ENCODE measurements at regions not wholly inside any gene's neighbourhood (a gene's known extent, or its start where the extent isn't known, plus 50 kb on each side); places are given as distances from the start of the nearest gene placed in this dataset.

GRCh38 chr15:52862677-52863076, 72.5 kb upstream of the ONECUT1 start:
- WGBS (ENCODE audit: insufficient coverage): 84% methylated on average over 5 of the region's 7 CpGs

GRCh38 chr15:52858782-52859176, 68.6 kb upstream of the ONECUT1 start:
- TF ChIP-seq CTCF (IDR thresholded peaks at IDR 0.05): no peak
- Histone ChIP-seq H3K9me3 (replicated peaks in 1 of 2; ENCODE audit: control insufficient read depth in 1 of 2, insufficient read depth in 1 of 2, low read length in 2 of 2) (no peaks in the 10 kb centered on the region), H3K4me3 (replicated peaks in 1 of 3; ENCODE audit: low read depth in 2 of 3, low read length in 3 of 3) (no peak overlapping the region), H3K79me2 (ENCODE audit: insufficient read depth, low read length) (no peaks in the 10 kb centered on the region), H3K27me3 (ENCODE audit: control insufficient read depth in 2 of 2, insufficient read depth in 2 of 2, low read length in 2 of 2) (no peaks in the 10 kb centered on the region), H2AFZ (ENCODE audit: insufficient read depth, low read depth, low read length, poor library complexity, severe bottlenecking) (no peak overlapping the region), H3K36me3 (replicated peaks in 1 of 2; ENCODE audit: control insufficient read depth in 1 of 2, insufficient read depth in 2 of 2, low read length in 2 of 2) (no peaks in the 10 kb centered on the region), H3K4me1 (ENCODE audit: control insufficient read depth in 1 of 2, insufficient read depth in 2 of 2, low read length in 2 of 2) (no peaks in the 10 kb centered on the region), H3K27ac (ENCODE audit: low read depth in 1 of 2, low read length in 2 of 2) (no peak overlapping the region), H3K9ac (ENCODE audit: insufficient read depth, low read length, poor library complexity, severe bottlenecking) (no peak overlapping the region), H3K4me2 (replicated peaks; ENCODE audit: extremely low read depth, low read length, poor library complexity, severe bottlenecking) (no peak overlapping the region), H4K20me1 (ENCODE audit: insufficient read depth, low read length) (no peaks in the 10 kb centered on the region)
- Mint-ChIP-seq H3K27me3 (ENCODE audit: low read depth in 3 of 3) (peaks cover 0 to 5% (median 4%) of the 10 kb centered on the region in 3 donors), H3K4me3 (no peak overlapping the region), H3K27ac (no peak overlapping the region), H3K9me3 (peaks cover 0 to 6% (median 2%) of the 10 kb centered on the region in 7 donors), H3K4me1 (no peaks in the 10 kb centered on the region), H3K36me3 (no peaks in the 10 kb centered on the region)
- no peak for DNase-seq
- WGBS (ENCODE audit: insufficient coverage): 90% methylated on average over 6 of the region's 9 CpGs
- intact Hi-C loops (cut with micrococcal nuclease): no loop called here

More at GRCh38 chr15:52862677-52863076, 72.5 kb upstream of the ONECUT1 start:
- Histone ChIP-seq H3K4me3 (replicated peaks in 1 of 3; ENCODE audit: low read depth in 2 of 3, low read length in 3 of 3) (no peak overlapping the region), H3K9ac (ENCODE audit: insufficient read depth, low read length, poor library complexity, severe bottlenecking) (no peak overlapping the region), H3K36me3 (replicated peaks in 1 of 2; ENCODE audit: control insufficient read depth in 1 of 2, insufficient read depth in 2 of 2, low read length in 2 of 2) (no peaks in the 10 kb centered on the region), H3K4me1 (ENCODE audit: control insufficient read depth in 1 of 2, insufficient read depth in 2 of 2, low read length in 2 of 2) (no peaks in the 10 kb centered on the region), H3K79me2 (ENCODE audit: insufficient read depth, low read length) (no peaks in the 10 kb centered on the region), H4K20me1 (ENCODE audit: insufficient read depth, low read length) (no peaks in the 10 kb centered on the region), H2AFZ (ENCODE audit: insufficient read depth, low read depth, low read length, poor library complexity, severe bottlenecking) (no peak overlapping the region), H3K9me3 (replicated peaks in 1 of 2; ENCODE audit: control insufficient read depth in 1 of 2, insufficient read depth in 1 of 2, low read length in 2 of 2) (peaks cover 0 to 6% of the 10 kb centered on the region in 2 donors), H3K27ac (ENCODE audit: low read depth in 1 of 2, low read length in 2 of 2) (no peak overlapping the region), H3K4me2 (replicated peaks; ENCODE audit: extremely low read depth, low read length, poor library complexity, severe bottlenecking) (no peak overlapping the region), H3K27me3 (ENCODE audit: control insufficient read depth in 2 of 2, insufficient read depth in 2 of 2, low read length in 2 of 2) (no peaks in the 10 kb centered on the region)
- H3K9me3 Mint-ChIP-seq: peaks cover 1 to 11% (median 5%) of the 10 kb centered on the region in 7 donors
- DNase-seq: no peak
- H3K36me3 Mint-ChIP-seq: no peaks in the 10 kb centered on the region
- H3K27me3 Mint-ChIP-seq (ENCODE audit: low read depth in 3 of 3): peaks cover 0 to 2% (median 1%) of the 10 kb centered on the region in 3 donors
- no peaks in the 10 kb centered on the region for H3K4me1 Mint-ChIP-seq
- intact Hi-C loops (cut with micrococcal nuclease): no loop called here
- H3K27ac Mint-ChIP-seq: no peak overlapping the region
- no peak for TF ChIP-seq CTCF (IDR thresholded peaks at IDR 0.05)
- no peak overlapping the region for H3K4me3 Mint-ChIP-seq

Data from CD14-positive monocyte (primary cell).